Lower leg skin (tissue), 4 donors: ENCODE measurements at regions not wholly inside any gene's neighbourhood (a gene's known extent, or its start where the extent isn't known, plus 50 kb on each side); places are given as distances from the start of the nearest gene placed in this dataset.

Experiments used
- DNase-seq, 2 donors: peaks; one replicate each; pipeline ENCODE4 v3.0.0-alpha.2; 2019; ENCODE audit warnings: low spot score in 2 of 2
- H3K4me3 ChIP-seq: fragments of 200-600 bp; sonication (generic); 2 replicates; pipeline ENCODE4 v1.5.1; 2017; ENCODE audit warnings: mild to moderate bottlenecking, low read depth; ENCODE audit not compliant: poor library complexity, severe bottlenecking
- POLR2A ChIP-seq, 2 donors: fragments of 450-650 bp; IDR thresholded peaks; one replicate each; pipeline ENCODE4 v1.6.1; 2016 to 2017; ENCODE audit warnings: antibody characterized with exemption in 2 of 2, mild to moderate bottlenecking in 1 of 2, moderate library complexity in 1 of 2
- WGBS, 2 donors: methylation state at CpG; one replicate each; pipeline ENCODE4 v1.1.5; 2018; 5-methylcytosine and 5-hydroxymethylcytosine counted together
- intact Hi-C: fragments of 100-400 bp; cut with DNase I; formaldehyde crosslinking; loops from one replicate; pipeline ENCODE4 v1.15.0; 2023; ENCODE audit warnings: low total_unique reads
- TF ChIP-seq, protein P1 (sequence below), 3 donors: fragments of 450-650 bp; IDR thresholded peaks; one replicate each; pipeline ENCODE4 v1.5.1; 2016; ENCODE audit warnings: antibody characterized with exemption in 3 of 3, mild to moderate bottlenecking in 3 of 3, moderate library complexity in 2 of 3

DNA sequence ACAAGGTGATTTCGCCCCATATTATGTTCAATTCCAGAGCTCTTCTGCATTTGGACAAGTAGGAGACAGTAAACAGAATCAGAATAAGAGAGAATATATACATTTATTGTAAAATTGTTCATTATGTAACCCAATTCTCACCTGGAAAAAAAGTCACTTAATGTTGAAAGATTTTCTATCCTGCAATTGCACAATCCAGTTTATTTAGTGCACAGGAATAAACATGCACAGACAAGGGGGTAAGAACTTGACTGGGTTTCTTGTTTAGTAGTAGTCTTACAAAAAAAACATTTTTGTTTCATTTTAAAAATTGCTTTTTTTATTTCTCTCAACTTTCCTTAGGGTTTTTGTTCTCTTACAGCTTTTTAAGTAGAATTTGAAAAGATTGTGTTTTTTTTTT lies 126.6 kb downstream of the SAMD9 start:
- intact Hi-C loops = no loop called here
- DNase-seq = no peak
- WGBS, 2 donors = 98 to 100% methylated on average over 1 of the region's 1 CpG
- TF ChIP-seq, protein P1, sequence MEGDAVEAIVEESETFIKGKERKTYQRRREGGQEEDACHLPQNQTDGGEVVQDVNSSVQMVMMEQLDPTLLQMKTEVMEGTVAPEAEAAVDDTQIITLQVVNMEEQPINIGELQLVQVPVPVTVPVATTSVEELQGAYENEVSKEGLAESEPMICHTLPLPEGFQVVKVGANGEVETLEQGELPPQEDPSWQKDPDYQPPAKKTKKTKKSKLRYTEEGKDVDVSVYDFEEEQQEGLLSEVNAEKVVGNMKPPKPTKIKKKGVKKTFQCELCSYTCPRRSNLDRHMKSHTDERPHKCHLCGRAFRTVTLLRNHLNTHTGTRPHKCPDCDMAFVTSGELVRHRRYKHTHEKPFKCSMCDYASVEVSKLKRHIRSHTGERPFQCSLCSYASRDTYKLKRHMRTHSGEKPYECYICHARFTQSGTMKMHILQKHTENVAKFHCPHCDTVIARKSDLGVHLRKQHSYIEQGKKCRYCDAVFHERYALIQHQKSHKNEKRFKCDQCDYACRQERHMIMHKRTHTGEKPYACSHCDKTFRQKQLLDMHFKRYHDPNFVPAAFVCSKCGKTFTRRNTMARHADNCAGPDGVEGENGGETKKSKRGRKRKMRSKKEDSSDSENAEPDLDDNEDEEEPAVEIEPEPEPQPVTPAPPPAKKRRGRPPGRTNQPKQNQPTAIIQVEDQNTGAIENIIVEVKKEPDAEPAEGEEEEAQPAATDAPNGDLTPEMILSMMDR (IDR thresholded peaks at IDR 0.05) = no peak
- no peak for TF ChIP-seq POLR2A (IDR thresholded peaks at IDR 0.05)
- no peak overlapping the region for H3K4me3 ChIP-seq

DNA sequence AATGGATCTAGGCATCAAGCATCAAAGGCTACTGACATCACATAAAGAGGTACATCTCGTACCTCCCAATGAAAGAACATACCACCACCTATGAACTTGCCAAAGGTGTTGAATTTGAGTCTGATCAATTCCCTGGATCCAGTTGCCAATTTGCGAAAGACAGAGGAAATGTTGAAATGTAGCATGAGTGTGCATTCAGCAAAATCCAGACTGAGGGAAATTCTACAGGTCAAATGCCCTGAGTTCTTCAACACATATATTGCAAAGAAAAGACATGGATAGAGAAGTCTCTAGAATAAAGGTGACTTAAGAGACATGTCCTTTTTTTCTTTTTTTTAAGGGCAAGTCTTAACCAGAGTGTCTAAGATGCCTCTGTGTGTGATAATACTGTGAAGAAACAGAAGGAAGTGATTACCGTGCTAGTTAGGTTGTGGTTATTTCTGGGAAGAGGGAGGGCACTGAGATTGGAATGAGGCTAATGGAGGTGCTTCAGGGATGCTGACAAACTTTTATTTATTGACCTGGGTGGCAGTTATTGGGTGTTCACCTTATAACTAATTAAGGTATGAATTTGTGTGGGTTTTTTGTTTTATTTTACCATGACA lies 128.7 kb downstream of the SAMD9 start:
- WGBS, 2 donors = 55 to 69% methylated on average over 3 of the region's 3 CpGs

DNA sequence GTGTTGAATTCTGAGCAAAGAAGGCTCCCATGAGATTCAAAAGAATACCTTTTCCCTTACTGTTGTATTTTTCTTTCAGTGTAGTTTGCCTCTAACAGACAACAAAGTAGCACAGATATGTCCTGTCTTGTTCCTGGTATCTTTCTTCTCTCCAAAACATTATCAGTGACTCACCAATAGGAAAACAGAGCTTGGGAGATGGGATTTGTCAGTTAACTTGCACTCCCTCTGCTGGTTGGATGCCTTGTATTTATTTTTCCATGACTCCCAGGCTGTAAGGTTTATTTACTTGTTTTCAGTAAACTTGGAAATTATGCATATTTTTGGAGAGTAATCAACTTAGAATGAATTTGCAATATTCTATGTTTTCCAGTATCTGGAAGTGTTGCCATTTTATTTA lies 129.7 kb downstream of the SAMD9 start:
- no peak overlapping the region for H3K4me3 ChIP-seq
- peak in 1 of 2 donors; percentile 30 for DNase-seq
- intact Hi-C loops = no loop called here
- TF ChIP-seq, protein P1 (IDR thresholded peaks at IDR 0.05) = no peak
- no peak for TF ChIP-seq POLR2A (IDR thresholded peaks at IDR 0.05)

More for the DNA sequence above, 128.7 kb downstream of the SAMD9 start:
- intact Hi-C loops = no loop called here
- no peak overlapping the region for H3K4me3 ChIP-seq
- TF ChIP-seq, protein P1 (IDR thresholded peaks at IDR 0.05) = no peak
- TF ChIP-seq POLR2A (IDR thresholded peaks at IDR 0.05) = no peak
- DNase-seq = no peak

DNA sequence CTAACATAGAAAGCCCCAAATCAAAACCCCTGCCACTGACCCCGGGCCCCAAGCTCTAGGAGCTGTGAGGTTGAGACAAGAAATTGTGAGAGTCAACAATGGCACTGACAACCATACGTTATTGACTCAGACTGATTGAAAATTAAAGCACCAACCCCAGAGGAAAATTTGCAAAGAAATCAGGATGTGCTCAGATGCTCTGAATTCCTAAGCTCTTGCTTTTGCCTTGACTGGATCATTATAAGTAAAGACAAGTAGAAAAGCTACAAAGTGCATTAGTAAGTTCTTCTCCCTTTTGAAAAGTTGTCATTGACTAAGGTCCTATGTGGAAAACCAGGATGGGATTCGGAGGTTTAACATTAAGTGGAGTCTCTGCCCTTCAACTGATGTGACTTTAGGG lies 130.2 kb downstream of the SAMD9 start:
- H3K4me3 ChIP-seq = no peak overlapping the region
- 51 to 62% methylated on average over 3 of the region's 3 CpGs for WGBS, 2 donors
- intact Hi-C loops = no loop called here
- DNase-seq = no peak
- TF ChIP-seq, protein P1 (IDR thresholded peaks at IDR 0.05) = no peak
- TF ChIP-seq POLR2A (IDR thresholded peaks at IDR 0.05) = no peak

DNA sequence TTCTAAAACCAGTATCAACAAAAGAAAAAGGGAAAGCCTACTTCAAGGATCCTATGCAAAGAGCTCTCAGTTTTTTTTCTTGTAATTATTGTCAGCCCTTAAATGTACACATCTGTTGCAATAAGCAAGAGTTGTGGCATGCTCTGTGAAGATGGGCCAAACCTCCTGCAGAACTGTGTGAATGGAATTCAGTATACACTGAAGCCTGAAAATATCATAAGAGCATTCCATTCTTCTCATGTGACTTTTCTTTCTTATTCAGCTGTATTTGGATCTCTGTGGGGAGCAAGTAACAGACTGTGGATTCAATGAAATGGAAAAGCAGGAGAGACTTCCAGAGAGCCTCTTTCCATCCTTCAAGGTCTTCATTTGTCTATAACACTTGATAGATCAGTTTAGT lies 130.7 kb downstream of the SAMD9 start:
- intact Hi-C loops = no loop called here
- H3K4me3 ChIP-seq = no peak overlapping the region
- no peak for TF ChIP-seq POLR2A (IDR thresholded peaks at IDR 0.05)
- TF ChIP-seq, protein P1 (IDR thresholded peaks at IDR 0.05) = no peak
- DNase-seq = no peak

DNA sequence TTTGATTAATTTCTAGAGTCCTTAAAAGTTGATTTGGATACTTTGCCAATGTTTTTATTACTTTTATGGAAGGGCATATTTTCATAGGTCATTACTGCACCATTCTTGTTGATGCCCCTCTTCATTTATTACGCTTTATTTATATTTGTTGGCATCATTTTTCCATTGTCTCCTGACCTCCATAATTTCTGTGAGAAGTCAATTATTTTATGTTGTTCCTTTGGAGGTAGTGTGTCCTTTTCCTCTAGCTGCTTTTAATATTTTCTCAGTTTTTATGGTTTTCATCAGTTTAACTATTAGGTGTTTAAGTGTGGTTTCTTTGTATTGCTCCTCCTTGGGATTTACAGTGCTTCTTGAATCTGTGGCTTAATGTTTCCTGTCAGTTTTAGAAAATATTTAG lies 134.9 kb downstream of the SAMD9 start:
- no peak overlapping the region for H3K4me3 ChIP-seq
- DNase-seq = no peak
- TF ChIP-seq, protein P1 (IDR thresholded peaks at IDR 0.05) = no peak
- no peak for TF ChIP-seq POLR2A (IDR thresholded peaks at IDR 0.05)
- intact Hi-C loops = no loop called here
- WGBS, 2 donors = 97 to 98% methylated on average over 1 of the region's 1 CpG
